Brain microvascular endothelial cell (primary cell): ENCODE measurements at regions not wholly inside any gene's neighbourhood (a gene's known extent, or its start where the extent isn't known, plus 50 kb on each side); places are given as distances from the start of the nearest gene placed in this dataset.

Source experiments
- DNase-seq: peaks from one replicate; pipeline ENCODE4 v3.0.0-alpha.2; 2020
- H3K27ac ChIP-seq: fragments of 250-450 bp; sonication (Bioruptor Pico); 2 replicates; pipeline ENCODE4 v1.5.1; 2020; ENCODE audit warnings: mild to moderate bottlenecking, moderate library complexity
- H3K27me3 ChIP-seq: fragments of 250-450 bp; sonication (Bioruptor Pico); replicated peaks from 2 replicates; pipeline ENCODE4 v1.5.1; 2020; ENCODE audit warnings: mild to moderate bottlenecking
- H3K36me3 ChIP-seq: fragments of 250-450 bp; sonication (Bioruptor Pico); replicated peaks from 2 replicates; pipeline ENCODE4 v1.5.1; 2020; ENCODE audit warnings: mild to moderate bottlenecking
- H3K4me3 ChIP-seq: 2 replicates; pipeline ENCODE4 v1.5.1; 2011; ENCODE audit warnings: low read depth, mild to moderate bottlenecking, control low read depth, low read length, moderate library complexity
- in situ Hi-C: cut with HindIII; loops from 2 replicates; pipeline ENCODE4 v1.10.0; 2017; ENCODE audit warnings: low sequenced_read_pairs, low pct_ligation_motif_present
- TF ChIP-seq, protein P1 (sequence below): IDR thresholded peaks from 2 replicates; pipeline ENCODE4 v1.5.1; 2011; ENCODE audit warnings: low read depth, mild to moderate bottlenecking, moderate library complexity, low read length, control low read depth, inconsistent platforms; ENCODE audit errors: missing control alignments

DNA sequence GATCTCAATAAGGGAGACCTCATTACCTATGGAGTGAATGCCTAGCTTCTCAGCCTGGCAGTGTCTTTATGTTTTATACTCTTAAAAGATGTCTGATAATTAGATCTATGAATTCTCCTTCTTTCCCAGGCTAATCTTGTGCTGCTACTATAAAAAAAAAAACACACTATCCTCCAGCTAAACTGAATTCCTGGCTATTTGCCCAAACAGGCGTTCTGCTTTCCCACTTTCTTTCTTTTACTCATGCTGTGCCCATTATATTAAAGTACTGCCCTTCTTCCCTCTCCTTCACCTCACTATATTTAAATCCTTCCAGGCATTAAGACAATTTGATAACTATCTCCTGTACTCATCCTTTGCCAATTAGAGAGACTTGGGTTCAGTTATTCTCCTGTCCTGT lies 1134.9 kb downstream of the ROBO2 start:
- no peak overlapping the region for H3K27ac ChIP-seq
- no peaks in the 10 kb centered on the region for H3K27me3 ChIP-seq
- peak; percentile 5 for DNase-seq
- no peaks in the 10 kb centered on the region for H3K36me3 ChIP-seq
- H3K4me3 ChIP-seq: no peak overlapping the region
- in situ Hi-C loops: no loop called here
- TF ChIP-seq, protein P1, sequence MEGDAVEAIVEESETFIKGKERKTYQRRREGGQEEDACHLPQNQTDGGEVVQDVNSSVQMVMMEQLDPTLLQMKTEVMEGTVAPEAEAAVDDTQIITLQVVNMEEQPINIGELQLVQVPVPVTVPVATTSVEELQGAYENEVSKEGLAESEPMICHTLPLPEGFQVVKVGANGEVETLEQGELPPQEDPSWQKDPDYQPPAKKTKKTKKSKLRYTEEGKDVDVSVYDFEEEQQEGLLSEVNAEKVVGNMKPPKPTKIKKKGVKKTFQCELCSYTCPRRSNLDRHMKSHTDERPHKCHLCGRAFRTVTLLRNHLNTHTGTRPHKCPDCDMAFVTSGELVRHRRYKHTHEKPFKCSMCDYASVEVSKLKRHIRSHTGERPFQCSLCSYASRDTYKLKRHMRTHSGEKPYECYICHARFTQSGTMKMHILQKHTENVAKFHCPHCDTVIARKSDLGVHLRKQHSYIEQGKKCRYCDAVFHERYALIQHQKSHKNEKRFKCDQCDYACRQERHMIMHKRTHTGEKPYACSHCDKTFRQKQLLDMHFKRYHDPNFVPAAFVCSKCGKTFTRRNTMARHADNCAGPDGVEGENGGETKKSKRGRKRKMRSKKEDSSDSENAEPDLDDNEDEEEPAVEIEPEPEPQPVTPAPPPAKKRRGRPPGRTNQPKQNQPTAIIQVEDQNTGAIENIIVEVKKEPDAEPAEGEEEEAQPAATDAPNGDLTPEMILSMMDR: no peak

DNA sequence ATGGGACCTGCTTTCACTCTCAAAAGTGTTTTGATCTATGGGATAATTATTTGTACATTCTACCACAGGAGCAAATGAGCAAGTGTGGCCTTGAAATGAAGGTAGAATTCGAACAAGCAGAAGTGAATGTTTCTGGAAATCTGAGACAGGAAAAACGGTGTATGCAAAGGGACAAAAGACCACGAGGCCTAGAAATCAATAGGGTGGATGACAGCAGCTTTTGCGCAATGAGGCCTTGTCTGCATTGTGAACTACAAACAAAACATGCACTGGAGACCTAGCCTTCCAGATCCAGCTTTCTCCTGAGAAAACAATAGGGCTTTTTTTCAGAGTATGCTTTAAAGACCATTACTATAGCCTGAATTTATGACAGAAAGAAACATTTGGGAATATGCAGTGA lies 1137.0 kb downstream of the ROBO2 start:
- no peak for DNase-seq
- no peak overlapping the region for H3K4me3 ChIP-seq
- no peaks in the 10 kb centered on the region for H3K36me3 ChIP-seq
- H3K27me3 ChIP-seq: no peaks in the 10 kb centered on the region
- TF ChIP-seq, protein P1: no peak
- in situ Hi-C loops: no loop called here
- no peak overlapping the region for H3K27ac ChIP-seq

DNA sequence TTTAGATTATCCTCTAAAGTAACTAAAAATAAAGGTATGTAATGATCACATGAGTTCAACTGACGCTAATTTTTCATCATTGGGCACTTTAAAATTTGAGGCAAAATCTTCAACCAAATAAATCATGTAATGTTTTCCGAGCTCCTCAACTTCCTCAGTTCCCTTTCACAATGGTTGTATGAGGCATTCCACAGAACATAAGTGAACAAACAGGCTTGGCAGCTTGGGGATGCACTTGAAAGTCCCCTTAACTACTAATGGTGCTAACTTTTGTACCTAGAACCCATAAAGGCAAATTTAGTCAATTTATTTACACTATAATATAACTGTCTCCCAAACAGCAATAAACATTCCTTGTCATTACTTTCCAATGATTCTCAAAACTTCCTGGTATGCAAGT lies 1137.9 kb downstream of the ROBO2 start:
- Histone ChIP-seq H3K36me3 (no peaks in the 10 kb centered on the region), H3K27me3 (no peaks in the 10 kb centered on the region), H3K4me3 (no peak overlapping the region), H3K27ac (no peak overlapping the region)
- DNase-seq: no peak
- TF ChIP-seq, protein P1: no peak
- in situ Hi-C loops: no loop called here

GRCh38 chr3:78178209-78178608 lies 1138.3 kb downstream of the ROBO2 start:
- Histone ChIP-seq H3K27ac (no peak overlapping the region), H3K4me3 (no peak overlapping the region), H3K27me3 (no peaks in the 10 kb centered on the region), H3K36me3 (no peaks in the 10 kb centered on the region)
- TF ChIP-seq, protein P1: no peak
- in situ Hi-C loops: no loop called here
- no peak for DNase-seq

DNA sequence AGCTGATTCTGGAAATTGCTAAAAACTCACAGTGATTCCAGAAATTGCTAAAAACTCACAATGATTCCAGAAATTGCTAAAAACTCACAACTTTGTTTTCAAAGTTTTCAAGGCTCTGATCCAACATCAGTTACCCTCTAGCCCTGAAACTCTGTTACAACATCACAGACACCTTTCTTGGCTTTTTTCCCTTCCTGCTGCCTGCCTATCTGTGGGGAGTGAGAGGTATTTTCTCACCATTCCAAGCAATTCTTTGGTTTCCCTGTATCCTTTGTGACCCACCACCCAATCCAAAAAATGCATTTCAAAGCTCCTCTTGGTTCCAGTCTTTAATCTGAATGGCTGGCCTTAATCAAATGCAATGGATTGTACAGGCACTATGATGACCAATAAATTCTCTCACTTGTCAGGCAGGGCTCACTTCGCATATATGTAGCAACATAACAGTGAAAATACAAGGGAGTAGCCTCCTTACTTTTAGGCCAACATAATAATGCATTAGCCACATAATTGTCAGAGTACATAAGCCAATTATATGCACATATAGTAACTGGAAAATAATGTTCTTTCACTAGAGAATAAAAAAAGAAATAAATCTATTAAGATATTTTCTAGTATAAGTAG lies 1139.0 kb downstream of the ROBO2 start:
- TF ChIP-seq, protein P1: no peak
- no peak for DNase-seq
- Histone ChIP-seq H3K27me3 (no peaks in the 10 kb centered on the region), H3K36me3 (no peaks in the 10 kb centered on the region), H3K4me3 (no peak overlapping the region), H3K27ac (no peak overlapping the region)
- in situ Hi-C loops: no loop called here
